ENCODE measurements at regions not wholly inside any gene's neighbourhood (a gene's known extent, or its start where the extent isn't known, plus 50 kb on each side); places are given as distances from the start of the nearest gene placed in this dataset.

DNA sequence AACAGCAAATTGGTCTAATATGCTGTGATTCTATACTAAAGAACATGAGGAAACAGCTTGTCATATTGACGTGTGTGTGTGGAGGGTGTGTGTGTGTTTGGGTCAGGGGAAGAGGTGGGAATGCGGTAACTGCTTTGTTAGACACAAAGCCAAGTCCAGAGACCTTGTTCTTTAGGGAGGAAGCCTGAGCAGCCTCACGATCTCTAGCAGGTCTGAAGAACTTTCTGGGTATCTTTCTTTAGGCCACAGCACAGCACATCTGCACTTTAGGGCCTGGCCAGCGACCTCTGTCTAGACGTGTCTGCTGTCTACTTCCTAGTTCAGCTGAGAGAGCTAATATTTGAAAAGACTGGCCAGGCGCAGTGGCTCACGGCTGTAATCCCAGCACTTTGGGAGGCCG, 220.0 kb upstream of the TPRG1 start:
- no peak for TF ChIP-seq CTCF (IDR thresholded peaks at IDR 0.05)
- TF ChIP-seq EZH2phosphoT487 (IDR thresholded peaks at IDR 0.05), result no peak
- TF ChIP-seq EZH2 (IDR thresholded peaks at IDR 0.05), result no peak

Data from neural progenitor cell (in vitro differentiated cells).